GM15510 (cell line): ENCODE measurements at regions not wholly inside any gene's neighbourhood (a gene's known extent, or its start where the extent isn't known, plus 50 kb on each side); places are given as distances from the start of the nearest gene placed in this dataset.

Experiments
- POLR2A ChIP-seq: IDR thresholded peaks from 3 replicates; pipeline ENCODE4 v1.6.1; 2011; ENCODE audit warnings: borderline replicate concordance; ENCODE audit not compliant: insufficient read length; ENCODE audit errors: extremely low read depth

- TF ChIP-seq POLR2A = no peak
Observed at GRCh38 chr6:159118924-159119323, 50.3 kb upstream of the FNDC1 start.

- TF ChIP-seq POLR2A = no peak
Observed at GRCh38 chr6:159117563-159117962, 51.6 kb upstream of the FNDC1 start.

- TF ChIP-seq POLR2A = no peak
Observed at GRCh38 chr6:159117046-159117445, 52.2 kb upstream of the FNDC1 start.

DNA sequence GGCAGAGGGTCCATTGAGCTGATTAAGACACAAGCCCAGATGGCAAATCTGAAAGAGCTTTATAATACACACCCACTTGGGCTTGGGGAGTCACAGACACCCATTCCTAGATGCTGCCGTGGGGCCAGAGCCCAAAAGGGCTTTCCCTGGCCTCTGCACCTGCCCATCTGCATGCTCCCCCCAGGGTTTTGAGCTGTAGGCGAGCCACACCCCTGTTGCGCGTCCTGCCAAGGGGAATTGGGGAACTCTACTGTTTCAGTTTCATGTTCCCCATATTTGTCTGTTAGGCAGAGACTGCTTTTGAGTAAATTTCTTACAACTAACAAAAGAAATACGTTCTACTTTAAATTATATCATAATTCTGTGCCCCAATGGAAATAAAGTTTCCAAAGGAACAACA is 52.9 kb upstream of the FNDC1 start:
- no peak for TF ChIP-seq POLR2A

GRCh38 chr6:159114569-159114968 is 54.6 kb upstream of the FNDC1 start:
- TF ChIP-seq POLR2A = no peak

DNA sequence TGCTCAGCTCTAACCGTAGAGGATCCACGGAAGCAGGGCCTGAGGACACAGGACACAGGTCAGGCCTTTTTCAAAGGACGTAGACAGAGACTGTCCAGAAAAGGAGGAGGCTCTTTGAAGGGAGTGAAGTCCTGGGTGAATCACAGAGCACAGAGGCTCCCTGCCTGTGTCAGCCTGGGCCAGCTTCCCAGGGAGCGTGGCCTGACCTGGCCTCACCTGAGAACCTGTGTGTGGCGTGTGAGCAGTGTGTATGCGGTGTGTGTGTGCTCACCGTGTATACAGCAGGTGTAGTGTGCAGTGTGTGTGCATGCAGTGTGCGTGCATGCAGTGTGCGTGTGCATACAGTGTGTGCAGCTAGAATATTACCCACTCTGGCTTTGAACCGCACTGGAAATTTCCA is 56.0 kb upstream of the FNDC1 start:
- no peak for TF ChIP-seq POLR2A

- TF ChIP-seq POLR2A = no peak
Observed at GRCh38 chr6:159112714-159113113, 56.5 kb upstream of the FNDC1 start.

DNA sequence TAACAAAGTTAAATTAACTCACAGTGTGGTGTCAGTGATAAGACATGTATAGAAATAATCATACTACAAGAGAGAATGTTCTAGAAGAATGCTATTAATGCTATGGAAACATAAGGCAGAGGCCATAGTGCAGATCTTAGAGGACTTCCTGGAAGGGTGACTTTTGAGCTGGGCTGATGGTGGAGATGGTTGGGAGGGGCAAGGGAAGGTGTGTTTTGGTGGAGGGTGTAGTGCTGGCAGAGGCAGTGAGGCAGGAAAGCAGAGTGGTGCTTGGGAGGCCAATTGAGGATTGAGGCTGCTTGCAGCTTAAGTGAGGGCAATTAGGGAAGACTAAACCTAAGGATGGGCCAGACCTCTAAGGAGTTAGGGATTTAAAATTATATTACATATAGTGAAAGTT is 58.5 kb upstream of the FNDC1 start:
- TF ChIP-seq POLR2A = no peak

DNA sequence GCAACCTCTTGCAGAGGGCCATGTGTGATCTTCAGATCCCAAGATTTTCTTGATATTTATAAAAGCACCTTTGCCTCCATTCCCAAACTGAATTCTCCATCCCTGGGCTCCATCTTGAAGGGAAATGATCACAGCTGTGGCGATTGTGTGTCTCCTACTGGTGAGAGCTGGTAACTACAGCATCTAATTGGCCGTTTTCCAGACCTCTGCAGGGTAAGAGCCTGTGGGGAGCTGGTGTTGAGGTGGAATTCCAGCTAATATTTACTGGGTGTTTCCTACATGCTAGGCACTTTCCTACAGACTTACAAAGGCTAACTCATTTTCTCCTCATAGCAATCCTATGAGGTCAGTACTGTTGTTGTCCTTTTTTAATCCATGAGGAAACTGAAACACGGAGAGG is 59.2 kb upstream of the FNDC1 start:
- TF ChIP-seq POLR2A = no peak

DNA sequence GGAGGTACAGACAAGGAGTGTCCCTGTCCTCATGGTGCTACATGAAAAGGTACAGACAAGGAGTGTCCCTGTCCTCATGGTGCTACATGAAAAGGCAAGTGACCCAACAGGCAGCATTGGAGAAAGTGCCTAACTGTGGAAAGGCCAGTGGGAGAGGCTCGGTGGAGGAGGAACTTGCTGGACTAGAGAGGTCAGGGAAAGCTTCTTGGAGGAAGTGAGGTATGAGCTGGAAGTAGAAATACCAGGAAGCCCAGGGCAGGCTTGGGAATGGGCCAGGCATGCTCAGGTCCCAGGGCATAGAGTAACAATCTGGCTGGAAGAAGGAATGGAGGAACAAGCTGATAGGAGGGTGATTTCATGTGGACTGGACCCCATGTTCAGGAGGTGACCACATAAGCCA is 59.8 kb upstream of the FNDC1 start:
- no peak for TF ChIP-seq POLR2A

DNA sequence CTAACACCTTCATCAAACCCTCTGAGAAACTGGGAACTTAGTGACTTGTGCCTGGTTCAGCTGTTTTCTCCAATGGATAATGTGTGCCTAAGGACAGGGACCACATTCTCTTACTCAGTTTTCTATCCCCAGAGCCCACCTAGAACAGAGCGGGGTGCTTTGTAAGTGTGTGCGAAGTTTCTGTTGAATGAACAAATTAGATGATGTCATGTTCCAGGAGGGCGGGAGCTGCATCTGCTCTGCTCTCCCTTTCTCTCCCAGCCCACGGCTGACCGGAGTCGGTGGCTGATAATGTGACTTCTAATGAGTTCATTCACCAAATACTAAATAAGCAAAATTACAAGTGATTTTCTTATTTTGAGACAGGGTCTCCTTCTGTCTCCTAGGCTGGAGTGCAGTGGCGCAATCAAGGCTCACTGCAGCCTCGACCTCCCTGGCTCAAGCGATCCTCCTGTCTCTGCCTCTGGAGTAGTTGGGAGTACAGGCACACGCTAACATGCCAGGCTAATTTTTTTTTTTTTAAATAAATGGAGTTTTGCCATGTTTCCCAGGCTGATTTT is 60.7 kb upstream of the FNDC1 start:
- TF ChIP-seq POLR2A = no peak

- no peak for TF ChIP-seq POLR2A
Observed at GRCh38 chr6:159107451-159108260, 61.5 kb upstream of the FNDC1 start.

- TF ChIP-seq POLR2A = peak; percentile 17
Observed at GRCh38 chr6:159106627-159107241, 61.9 kb upstream of the TAGAP start.

DNA sequence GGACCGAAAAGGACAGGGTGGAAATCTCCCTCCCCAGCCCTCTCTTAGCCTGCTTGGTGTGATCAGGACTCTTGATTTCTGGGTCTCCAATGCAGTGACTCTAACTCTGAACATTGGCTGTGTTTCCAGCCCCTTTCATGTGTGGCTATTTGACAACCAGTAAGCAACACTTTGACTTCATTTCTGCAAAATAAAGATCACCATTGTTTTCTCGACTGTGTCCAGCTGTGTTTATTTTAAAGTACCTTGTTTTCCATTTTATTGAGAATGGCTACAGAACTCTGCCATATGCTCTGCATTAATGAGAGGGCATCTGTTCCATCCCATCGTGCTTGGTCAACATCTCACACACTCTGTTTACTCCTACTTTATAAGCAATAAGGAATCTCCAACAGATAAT is 60.9 kb upstream of the TAGAP start:
- TF ChIP-seq POLR2A = no peak

DNA sequence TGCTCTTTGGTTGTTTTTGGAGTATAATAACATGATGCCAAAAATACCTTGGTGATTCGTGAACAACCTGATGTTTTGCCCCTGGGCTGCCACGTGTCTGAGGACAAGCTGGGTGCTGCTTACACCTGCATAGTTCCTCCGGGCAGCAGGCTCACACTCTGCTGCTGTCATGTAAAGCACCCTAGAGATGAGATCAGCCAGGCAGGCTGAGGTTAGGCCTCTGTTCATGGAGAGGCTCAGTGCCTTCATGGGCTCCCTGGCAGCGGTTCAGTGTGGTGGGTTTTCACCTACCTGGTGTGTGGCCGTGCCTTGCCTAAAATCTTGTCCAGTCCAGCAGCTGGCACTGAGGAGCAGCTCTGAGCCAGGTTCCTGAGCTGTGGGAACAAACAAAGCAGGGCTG is 60.1 kb upstream of the TAGAP start:
- TF ChIP-seq POLR2A = no peak
